K562 (cell line): ENCODE measurements at regions not wholly inside any gene's neighbourhood (a gene's known extent, or its start where the extent isn't known, plus 50 kb on each side); places are given as distances from the start of the nearest gene placed in this dataset.

Experiments used
- ATAC-seq: fragments of 200-7000 bp; cut with Tn5 transposase; 3 replicates; pipeline ENCODE4 v1.9.1; 2020; ENCODE audit warnings: moderate library complexity
- BruUV-seq: library from RNA; stranded (reverse); fragments of 400-500 nt; replicated peaks from 2 replicates; lab custom pipeline; 2021; lab: Mats Ljungman, UMichigan
- CTCF ChIA-PET: fragments of 300-600 bp; formaldehyde crosslinking; extraction: SDS; loops from one replicate; lab custom pipeline; 2021; ENCODE audit warnings: low intra/inter-chr PET ratio; lab: Yijun Ruan, JAX
- POLR2A ChIA-PET: fragments of 300-600, 350-650 bp; sonication (Branson Sonifier 250); formaldehyde crosslinking; extraction: SDS; loops from one replicate; lab custom pipeline; 2021; ENCODE audit warnings: antibody characterized with exemption, inconsistent platforms; lab: Yijun Ruan, JAX
- DNase-seq, 4 experiments: peaks; one replicate each; pipeline versions ENCODE4 v3.0.0 to v3.0.0-alpha.2; 2011 to 2018; ENCODE audit warnings: low spot score in 3 of 4, mixed read lengths in 3 of 4; ENCODE audit errors: extremely low read depth in 1 of 4
- FAIRE-seq: peaks from 2 replicates; lab custom pipeline; 2011; peaks lifted over from hg19 to GRCh38; lab: Jason Lieb, UNC
- H2AFZ ChIP-seq: 2 replicates; pipeline ENCODE4 v1.6.0; 2011; ENCODE audit warnings: low read depth, low read length, control low read depth, inconsistent platforms
- H3K27ac ChIP-seq: fragments of 200-600 bp; 3 replicates; pipeline ENCODE4 v1.8.0; 2011; ENCODE audit warnings: low read depth, mild to moderate bottlenecking, control low read depth, inconsistent platforms, low read length, moderate library complexity, mixed read lengths; ENCODE audit errors: extremely low read depth
- H3K27me3 ChIP-seq, 2 experiments: fragments of 300-600 bp in 1 of 2; 2 replicates in 1 of 2; 3 replicates in 1 of 2; pipeline versions ENCODE4 v1.6.0 to v1.8.0; 2011; ENCODE audit warnings: inconsistent platforms in 2 of 2, low read length in 2 of 2, mild to moderate bottlenecking in 1 of 2, mixed read lengths in 1 of 2, moderate library complexity in 1 of 2; ENCODE audit not compliant: control insufficient read depth in 2 of 2, insufficient read depth in 2 of 2
- H3K36me3 ChIP-seq: fragments of 300-600 bp; 3 replicates; pipeline ENCODE4 v1.8.0; 2011; ENCODE audit warnings: mild to moderate bottlenecking, low read length, inconsistent platforms; ENCODE audit not compliant: control insufficient read depth, insufficient read depth
- H3K4me1 ChIP-seq, 2 experiments: fragments of 200-600 bp in 1 of 2; replicated peaks in 1 of 2; 2 replicates in 1 of 2; 3 replicates in 1 of 2; pipeline versions ENCODE4 v1.5.1 to v1.8.0; 2011; ENCODE audit warnings: inconsistent platforms in 2 of 2, low read length in 2 of 2, mild to moderate bottlenecking in 1 of 2, mixed read lengths in 1 of 2, moderate library complexity in 1 of 2; ENCODE audit not compliant: control insufficient read depth in 2 of 2, insufficient read depth in 2 of 2
- H3K4me2 ChIP-seq: 2 replicates; pipeline ENCODE4 v1.6.1; 2011; ENCODE audit warnings: low read length, control low read depth, inconsistent platforms, mixed read lengths; ENCODE audit not compliant: insufficient read depth
- H3K4me3 ChIP-seq: fragments of 200-600 bp; sonication (generic), shearing (Covaris generic); 2 replicates; pipeline ENCODE4 v1.5.1; 2016; ENCODE audit warnings: control low read depth, inconsistent platforms
- H3K79me2 ChIP-seq: fragments of 200-600 bp; 3 replicates; pipeline ENCODE4 v1.8.0; 2011; ENCODE audit warnings: low read length, inconsistent platforms; ENCODE audit not compliant: control insufficient read depth, insufficient read depth
- H3K9ac ChIP-seq, 2 experiments: 2 replicates each; pipeline versions ENCODE4 v1.6.0 to v1.6.1; 2011; ENCODE audit warnings: low read depth in 2 of 2, low read length in 2 of 2, control low read depth in 1 of 2, inconsistent platforms in 1 of 2, mild to moderate bottlenecking in 1 of 2, mixed read lengths in 1 of 2; ENCODE audit not compliant: insufficient read depth in 1 of 2
- H3K9me1 ChIP-seq: one replicate; pipeline ENCODE4 v1.6.0; 2011; ENCODE audit warnings: inconsistent platforms, mild to moderate bottlenecking, low read length, moderate library complexity; ENCODE audit not compliant: control insufficient read depth, insufficient read depth
- H3K9me3 ChIP-seq: replicated peaks from 2 replicates; pipeline ENCODE4 v1.5.1; 2011; ENCODE audit warnings: low read depth, low read length, inconsistent platforms; ENCODE audit not compliant: control insufficient read depth, insufficient read depth
- H4K20me1 ChIP-seq: replicated peaks from 2 replicates; pipeline ENCODE4 v1.6.1; 2011; ENCODE audit warnings: low read length, inconsistent platforms, mixed read lengths; ENCODE audit not compliant: control insufficient read depth, insufficient read depth
- FOXJ2 ChIP-seq: fragments of 200-800 bp; sonication (Bioruptor generic); IDR thresholded peaks from 2 replicates; pipeline ENCODE4 v1.6.1; 2016; ENCODE audit warnings: missing genetic modification characterization, missing compliant biosample characterization
- FOXM1 ChIP-seq, 2 experiments: fragments of 450-650 bp in 1 of 2; sonication (generic) in 1 of 2; formaldehyde crosslinking in 1 of 2; IDR thresholded peaks; 2 replicates each; pipeline versions ENCODE4 v1.6.1 to v1.9.0; 2017 to 2022; ENCODE audit warnings: low read depth in 2 of 2, mild to moderate bottlenecking in 2 of 2, missing genetic modification reagents in 1 of 2, moderate library complexity in 1 of 2
- HDAC8 ChIP-seq: fragments of 450-650 bp; IDR thresholded peaks from 2 replicates; pipeline ENCODE4 v1.6.1; 2016; ENCODE audit warnings: mild to moderate bottlenecking, missing genetic modification characterization, moderate library complexity, missing compliant biosample characterization
- IFI16 ChIP-seq: fragments of 250-450 bp; sonication (Bioruptor Pico); IDR thresholded peaks from 2 replicates; pipeline ENCODE4 v2.1.2; 2022; ENCODE audit warnings: mild to moderate bottlenecking, inconsistent platforms
- ILK ChIP-seq: fragments of 450-650 bp; IDR thresholded peaks from 2 replicates; pipeline ENCODE4 v1.6.1; 2016; ENCODE audit warnings: missing genetic modification characterization, low read depth, mild to moderate bottlenecking, missing compliant biosample characterization, moderate library complexity, borderline replicate concordance
- JUNB ChIP-seq: fragments of 450-650 bp; formaldehyde crosslinking; conservative IDR thresholded peaks from 2 replicates; pipeline ENCODE4 v1.4.0; 2020; ENCODE audit warnings: mild to moderate bottlenecking
- MLLT1 ChIP-seq, 2 experiments: fragments of 450-650 bp; IDR thresholded peaks; 2 replicates each; pipeline ENCODE4 v1.6.1; 2016
- MNT ChIP-seq, 2 experiments: fragments of 450-650 bp; conservative IDR thresholded peaks; 2 replicates each; pipeline ENCODE4 v1.6.1; 2017; ENCODE audit warnings: mild to moderate bottlenecking in 2 of 2, moderate library complexity in 2 of 2
- MTF1 ChIP-seq: fragments of 250-450 bp; sonication (Bioruptor Pico); IDR thresholded peaks from 2 replicates; pipeline ENCODE4 v1.9.0; 2021; ENCODE audit warnings: moderate library complexity, mild to moderate bottlenecking, inconsistent platforms, borderline replicate concordance
- NFRKB ChIP-seq: fragments of 450-650 bp; IDR thresholded peaks from 2 replicates; pipeline ENCODE4 v1.6.1; 2016; ENCODE audit warnings: low read depth
- NONO ChIP-seq, 2 experiments: fragments of 200-400 bp in 1 of 2; fragments of 450-650 bp in 1 of 2; formaldehyde crosslinking in 1 of 2; IDR thresholded peaks; 2 replicates each; pipeline ENCODE4 v1.6.1; 2017; ENCODE audit warnings: low read depth in 2 of 2, mild to moderate bottlenecking in 2 of 2, moderate library complexity in 2 of 2, low read length in 1 of 2
- NR2C2 ChIP-seq, 2 experiments: fragments of 200-800 bp in 1 of 2; sonication (Bioruptor generic) in 1 of 2; sonication (generic) in 1 of 2; formaldehyde crosslinking in 1 of 2; IDR thresholded peaks; 2 replicates each; pipeline versions ENCODE4 v1.6.1 to v1.8.0; 2016 to 2022; ENCODE audit warnings: mild to moderate bottlenecking in 1 of 2, missing compliant biosample characterization in 1 of 2, missing genetic modification characterization in 1 of 2, missing genetic modification reagents in 1 of 2
- RCOR1 ChIP-seq, 2 experiments: IDR thresholded peaks; 2 replicates each; pipeline ENCODE4 v1.6.1; 2012; ENCODE audit warnings: low read depth in 2 of 2, low read length in 2 of 2, borderline replicate concordance in 1 of 2, improper control_type of control experiment in 1 of 2
- SMC3 ChIP-seq: conservative IDR thresholded peaks from 2 replicates; pipeline ENCODE4 v1.6.1; 2011; ENCODE audit warnings: low read depth, low read length, improper control_type of control experiment; ENCODE audit not compliant: insufficient read depth
- SNRNP70 ChIP-seq: fragments of 200-400 bp; formaldehyde crosslinking; optimal IDR thresholded peaks from 2 replicates; pipeline ENCODE3; 2017; ENCODE audit warnings: low read depth, low read length
- ZBTB26 ChIP-seq: fragments of 450-650 bp; formaldehyde crosslinking; IDR thresholded peaks from 2 replicates; pipeline ENCODE4 v1.4.0; 2022; ENCODE audit warnings: missing genetic modification characterization
- ZNF830 ChIP-seq: fragments of 250-450 bp; sonication (Bioruptor Pico); IDR thresholded peaks from 2 replicates; pipeline ENCODE4 v1.5.0; 2021; ENCODE audit warnings: mild to moderate bottlenecking
- WGBS: fragments of 100-300 bp; shearing (Covaris generic); methylation state at CpG from one replicate; pipeline ENCODE4 v1.1.6; 2016; ENCODE audit warnings: low coverage, mixed read lengths; ENCODE audit not compliant: insufficient coverage; ENCODE audit errors: missing lambda C conversion rate; 5-methylcytosine and 5-hydroxymethylcytosine counted together
- in situ Hi-C: fragments of 300-500 bp; cut with MboI; formaldehyde crosslinking; loops from 4 replicates; pipeline ENCODE4 v1.15.0; 2018; ENCODE audit warnings: inconsistent platforms, mixed read lengths
- intact Hi-C: fragments of 100-400 bp; cut with micrococcal nuclease; formaldehyde crosslinking; loops from 2 replicates; pipeline ENCODE4 v1.14.2; 2022

GRCh38 chr1:55931081-55931940 lies 648.1 kb downstream of the PLPP3 start:
- no peak overlapping the region for H3K9ac ChIP-seq
- H3K9me3 ChIP-seq = no peaks in the 10 kb centered on the region
- 2% methylated on average over 4 of the region's 4 CpGs for WGBS
- intact Hi-C loops = no loop called here
- no peaks in the 10 kb centered on the region for H4K20me1 ChIP-seq
- H3K27ac ChIP-seq = no peak overlapping the region
- CTCF ChIA-PET = no interaction called here
- no peak overlapping the region for H3K4me2 ChIP-seq
- ATAC-seq (no peak), FAIRE-seq (no peak), DNase-seq (no peak)
- POLR2A ChIA-PET = no interaction called here
- H3K27me3 ChIP-seq = no peaks in the 10 kb centered on the region
- H3K9me1 ChIP-seq = no peaks in the 10 kb centered on the region
- H3K36me3 ChIP-seq = no peaks in the 10 kb centered on the region
- H3K79me2 ChIP-seq = no peaks in the 10 kb centered on the region
- in situ Hi-C loops = no loop called here
- H2AFZ ChIP-seq = no peak overlapping the region
- H3K4me1 ChIP-seq = no peaks in the 10 kb centered on the region
- no peak overlapping the region for H3K4me3 ChIP-seq
- no TSS peak for BruUV-seq
- no peak for TF ChIP-seq FOXJ2 (tag)
- TF ChIP-seq IFI16 = no peak
- no peak for TF ChIP-seq JUNB (CRISPR knock-in tag)
- TF ChIP-seq RCOR1 (IDR thresholded peaks at IDR 0.05; ENCODE audit: borderline replicate concordance in 1 of 2, low read depth in 2 of 2, low read length in 2 of 2) = no peak
- TF ChIP-seq FOXM1 (IDR thresholded peaks at IDR 0.05; ENCODE audit: low read depth) = no peak
- no peak for TF ChIP-seq FOXM1 (CRISPR knock-in tag; IDR thresholded peaks at IDR 0.05; ENCODE audit: low read depth)
- TF ChIP-seq MTF1 (CRISPR knock-in tag) = no peak
- TF ChIP-seq NONO (IDR thresholded peaks at IDR 0.05; ENCODE audit: low read depth in 2 of 2, low read length in 1 of 2) = no peak
- TF ChIP-seq ILK (tag) = no peak
- no peak for TF ChIP-seq SMC3
- no peak for TF ChIP-seq NFRKB
- TF ChIP-seq SNRNP70 = no peak
- TF ChIP-seq ZBTB26 (CRISPR knock-in tag) = no peak
- no peak for TF ChIP-seq MLLT1 (IDR thresholded peaks at IDR 0.05)
- TF ChIP-seq ZNF830 (CRISPR knock-in tag) = no peak
- TF ChIP-seq NR2C2 (CRISPR knock-in tag; IDR thresholded peaks at IDR 0.05) = no peak
- no peak for TF ChIP-seq NR2C2 (tag; IDR thresholded peaks at IDR 0.05)
- no peak for TF ChIP-seq MNT (conservative IDR thresholded peaks at IDR 0.05)
- no peak for TF ChIP-seq HDAC8 (tag)
